Uterus (tissue), 3 donors: ENCODE measurements at regions not wholly inside any gene's neighbourhood (a gene's known extent, or its start where the extent isn't known, plus 50 kb on each side); places are given as distances from the start of the nearest gene placed in this dataset.

Experiments
- DNase-seq, 2 donors: peaks; one replicate each; pipeline ENCODE4 v3.0.0-alpha.2; 2019 to 2020
- H3K27ac ChIP-seq, 2 donors: fragments of 200-600 bp; sonication (generic); 1 replicate in 1 of 2; 2 replicates in 1 of 2; pipeline ENCODE4 v1.5.1; 2016 to 2018
- H3K27me3 ChIP-seq, 2 donors: fragments of 200-600 bp; sonication (generic); one replicate each; pipeline ENCODE4 v1.5.1; 2018 to 2019; ENCODE audit warnings: control low read depth in 1 of 2
- H3K36me3 ChIP-seq, 2 donors: fragments of 200-600 bp; sonication (generic); one replicate each; pipeline ENCODE4 v1.5.1; 2019; ENCODE audit warnings: control low read depth in 1 of 2
- H3K4me1 ChIP-seq, 2 donors: fragments of 200-600 bp; sonication (generic); one replicate each; pipeline ENCODE4 v1.5.1; 2018 to 2019; ENCODE audit warnings: control low read depth in 1 of 2
- H3K4me3 ChIP-seq, 2 donors: fragments of 200-600 bp; sonication (generic); 1 replicate in 1 of 2; 2 replicates in 1 of 2; pipeline ENCODE4 v1.5.1; 2018 to 2019; ENCODE audit warnings: mild to moderate bottlenecking in 1 of 2
- H3K9me3 ChIP-seq, 2 donors: fragments of 200-600 bp; sonication (generic); one replicate each; pipeline ENCODE4 v1.5.1; 2019; ENCODE audit warnings: control low read depth in 1 of 2
- POLR2A ChIP-seq, 2 donors: fragments of 450-650 bp; IDR thresholded peaks; one replicate each; pipeline ENCODE4 v1.6.1; 2016; ENCODE audit warnings: antibody characterized with exemption in 2 of 2, mild to moderate bottlenecking in 1 of 2, moderate library complexity in 1 of 2
- intact Hi-C: fragments of 100-400 bp; cut with DNase I; formaldehyde crosslinking; loops from one replicate; pipeline ENCODE4 v1.15.1; 2023; ENCODE audit warnings: low total_unique reads
- TF ChIP-seq, protein P1 (sequence below), 4 experiments: fragments of 200-600 bp in 2 of 4; fragments of 450-650 bp in 2 of 4; sonication (generic) in 2 of 4; IDR thresholded peaks; one replicate each; pipeline ENCODE4 v1.5.1; 2016 to 2019; ENCODE audit warnings: antibody characterized with exemption in 4 of 4, mild to moderate bottlenecking in 2 of 4, moderate library complexity in 1 of 4
- donor health status: DM: yes; HTN: yes; CAD: no.

DNA sequence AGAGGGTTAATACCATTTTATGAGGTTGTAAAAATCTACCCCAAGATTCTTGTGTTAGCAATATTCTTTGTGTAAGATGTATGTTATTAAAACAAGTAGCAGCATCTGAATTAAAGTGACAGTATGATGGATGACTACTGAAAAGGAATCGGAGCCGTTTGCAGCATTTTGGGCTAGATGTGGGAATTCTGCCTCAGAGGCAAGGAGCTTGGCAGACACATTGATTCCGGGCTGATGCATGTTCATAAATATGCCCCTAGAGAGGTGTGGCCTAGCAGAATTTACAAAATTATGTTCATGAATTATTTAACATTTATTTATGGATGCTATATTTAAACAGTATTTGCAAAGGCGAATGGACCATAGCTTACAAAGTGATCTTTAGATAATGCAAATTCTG, 389.0 kb upstream of the ETAA1 start:
- no peak for DNase-seq
- intact Hi-C loops, result no loop called here
- H3K9me3 ChIP-seq, result no peaks in the 10 kb centered on the region

GRCh38 chr2:67012165-67012564, 385.0 kb upstream of the ETAA1 start:
- intact Hi-C loops, result no loop called here
- Histone ChIP-seq H3K36me3 (no peaks in the 10 kb centered on the region), H3K4me1 (no peaks in the 10 kb centered on the region), H3K27me3 (no peaks in the 10 kb centered on the region), H3K9me3 (no peaks in the 10 kb centered on the region), H3K27ac (no peak overlapping the region), H3K4me3 (no peak overlapping the region)
- no peak for TF ChIP-seq POLR2A (IDR thresholded peaks at IDR 0.05)
- TF ChIP-seq, protein P1, sequence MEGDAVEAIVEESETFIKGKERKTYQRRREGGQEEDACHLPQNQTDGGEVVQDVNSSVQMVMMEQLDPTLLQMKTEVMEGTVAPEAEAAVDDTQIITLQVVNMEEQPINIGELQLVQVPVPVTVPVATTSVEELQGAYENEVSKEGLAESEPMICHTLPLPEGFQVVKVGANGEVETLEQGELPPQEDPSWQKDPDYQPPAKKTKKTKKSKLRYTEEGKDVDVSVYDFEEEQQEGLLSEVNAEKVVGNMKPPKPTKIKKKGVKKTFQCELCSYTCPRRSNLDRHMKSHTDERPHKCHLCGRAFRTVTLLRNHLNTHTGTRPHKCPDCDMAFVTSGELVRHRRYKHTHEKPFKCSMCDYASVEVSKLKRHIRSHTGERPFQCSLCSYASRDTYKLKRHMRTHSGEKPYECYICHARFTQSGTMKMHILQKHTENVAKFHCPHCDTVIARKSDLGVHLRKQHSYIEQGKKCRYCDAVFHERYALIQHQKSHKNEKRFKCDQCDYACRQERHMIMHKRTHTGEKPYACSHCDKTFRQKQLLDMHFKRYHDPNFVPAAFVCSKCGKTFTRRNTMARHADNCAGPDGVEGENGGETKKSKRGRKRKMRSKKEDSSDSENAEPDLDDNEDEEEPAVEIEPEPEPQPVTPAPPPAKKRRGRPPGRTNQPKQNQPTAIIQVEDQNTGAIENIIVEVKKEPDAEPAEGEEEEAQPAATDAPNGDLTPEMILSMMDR (IDR thresholded peaks at IDR 0.05), result no peak
- DNase-seq, result no peak

More for the DNA sequence above, 389.0 kb upstream of the ETAA1 start:
- no peaks in the 10 kb centered on the region for H3K4me1 ChIP-seq
- no peaks in the 10 kb centered on the region for H3K36me3 ChIP-seq
- TF ChIP-seq POLR2A (IDR thresholded peaks at IDR 0.05), result no peak
- TF ChIP-seq, protein P1 (IDR thresholded peaks at IDR 0.05), result no peak
- no peak overlapping the region for H3K27ac ChIP-seq
- H3K27me3 ChIP-seq, result no peaks in the 10 kb centered on the region
- H3K4me3 ChIP-seq, result no peak overlapping the region

DNA sequence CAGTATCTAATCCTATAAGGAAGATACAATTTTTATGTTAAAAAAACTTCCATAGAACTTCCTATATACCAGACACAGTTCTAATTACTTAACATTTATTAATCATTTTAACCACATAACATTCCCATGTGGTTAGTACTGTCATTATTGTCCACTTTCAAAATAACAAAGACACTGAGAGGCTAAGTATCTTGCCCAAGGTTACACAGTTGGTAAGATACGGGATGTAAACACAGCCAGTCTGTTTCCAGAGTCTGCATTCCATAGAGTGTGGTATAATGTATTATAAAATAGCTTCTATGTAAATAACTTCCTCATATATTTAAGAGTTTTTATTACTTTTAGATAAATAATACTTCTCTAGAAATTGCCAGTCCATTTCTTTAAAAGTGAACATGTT, 383.3 kb upstream of the ETAA1 start:
- no peak for DNase-seq
- TF ChIP-seq, protein P1 (IDR thresholded peaks at IDR 0.05), result no peak
- no peak for TF ChIP-seq POLR2A (IDR thresholded peaks at IDR 0.05)
- Histone ChIP-seq H3K27me3 (no peaks in the 10 kb centered on the region), H3K4me1 (no peaks in the 10 kb centered on the region), H3K36me3 (no peaks in the 10 kb centered on the region), H3K27ac (no peak overlapping the region), H3K4me3 (no peak overlapping the region), H3K9me3 (no peaks in the 10 kb centered on the region)
- intact Hi-C loops, result no loop called here

DNA sequence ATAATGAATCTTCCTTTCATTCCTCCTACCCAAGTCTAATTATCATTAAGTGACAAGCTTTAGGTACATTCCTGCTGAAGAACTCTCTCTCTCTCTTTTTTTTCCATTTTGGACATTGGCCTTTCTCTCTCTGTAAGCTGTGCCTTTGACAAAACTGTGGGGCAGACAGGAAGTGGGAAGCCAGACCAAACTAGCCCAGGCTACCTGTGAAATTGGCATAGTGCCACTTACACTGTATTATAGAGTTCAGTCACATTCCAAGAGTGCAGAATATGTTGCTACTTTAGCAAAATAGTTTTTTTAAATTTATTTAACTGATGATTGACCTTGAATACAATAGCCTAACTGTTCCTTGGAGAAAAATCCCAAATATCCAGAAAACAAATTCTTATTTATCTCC, 381.5 kb upstream of the ETAA1 start:
- no peak for DNase-seq
- H3K9me3 ChIP-seq, result no peaks in the 10 kb centered on the region
- no peak overlapping the region for H3K4me3 ChIP-seq
- TF ChIP-seq, protein P1 (IDR thresholded peaks at IDR 0.05), result no peak
- TF ChIP-seq POLR2A (IDR thresholded peaks at IDR 0.05), result no peak
- no peaks in the 10 kb centered on the region for H3K27me3 ChIP-seq
- no peaks in the 10 kb centered on the region for H3K36me3 ChIP-seq
- intact Hi-C loops, result no loop called here
- H3K4me1 ChIP-seq, result no peaks in the 10 kb centered on the region
- H3K27ac ChIP-seq, result no peak overlapping the region

GRCh38 chr2:67018301-67018700, 378.8 kb upstream of the ETAA1 start:
- DNase-seq, result no peak
- Histone ChIP-seq H3K27ac (no peak overlapping the region), H3K4me3 (no peak overlapping the region), H3K27me3 (no peaks in the 10 kb centered on the region), H3K36me3 (no peaks in the 10 kb centered on the region), H3K9me3 (no peaks in the 10 kb centered on the region), H3K4me1 (no peaks in the 10 kb centered on the region)
- intact Hi-C loops, result no loop called here
- TF ChIP-seq, protein P1 (IDR thresholded peaks at IDR 0.05), result no peak
- no peak for TF ChIP-seq POLR2A (IDR thresholded peaks at IDR 0.05)
